Right lobe of liver (tissue), 4 donors: ENCODE measurements at regions not wholly inside any gene's neighbourhood (a gene's known extent, or its start where the extent isn't known, plus 50 kb on each side); places are given as distances from the start of the nearest gene placed in this dataset.

Experiments
- CTCF ChIP-seq, 4 donors: fragments of 200-600 bp in 3 of 4; fragments of 450-650 bp in 1 of 4; IDR thresholded peaks; one replicate each; pipeline versions ENCODE4 v1.5.1 to v1.8.0; 2016 to 2022; ENCODE audit warnings: antibody characterized with exemption in 4 of 4, mild to moderate bottlenecking in 2 of 4
- POLR2A ChIP-seq: fragments of 450-650 bp; IDR thresholded peaks from one replicate; pipeline ENCODE4 v1.6.1; 2017; ENCODE audit warnings: antibody characterized with exemption, mild to moderate bottlenecking
- donor health status: DM: no; HTN: no; CAD: no.
- donor health status: DM: no; HTN: no; CAD: no.
- donor health status: DM: no; HTN: yes; CAD: no.

DNA sequence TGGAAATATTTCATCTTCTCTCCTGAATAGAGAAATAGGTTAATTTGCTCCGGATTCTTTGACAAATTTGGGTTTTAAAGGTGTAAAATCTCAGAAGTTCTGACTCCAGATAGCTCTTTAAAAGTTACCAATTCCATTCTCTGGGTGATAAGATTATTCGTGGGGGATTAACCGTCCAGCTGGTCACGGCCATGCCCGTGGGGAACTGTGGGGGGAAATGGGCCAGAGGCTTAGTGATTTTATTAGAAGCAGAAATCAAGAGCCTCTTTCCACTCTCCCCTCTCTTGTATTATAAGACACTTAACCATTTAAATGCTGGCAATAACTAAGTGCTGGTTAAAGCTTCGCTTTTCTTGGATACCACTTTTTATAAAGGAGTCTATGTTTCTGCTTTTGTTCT, 376.4 kb upstream of the KAZN start:
- TF ChIP-seq POLR2A (no peak), CTCF (IDR thresholded peaks at IDR 0.05) (no peak)
